K562 (cell line): ENCODE measurements at regions not wholly inside any gene's neighbourhood (a gene's known extent, or its start where the extent isn't known, plus 50 kb on each side); places are given as distances from the start of the nearest gene placed in this dataset.
A peak's percentile ranks its signal among the peaks of the same experiment; 100 is the strongest.

Experiments used
- ATAC-seq: fragments of 200-7000 bp; cut with Tn5 transposase; 3 replicates; pipeline ENCODE4 v1.9.1; 2020; ENCODE audit warnings: moderate library complexity
- BruUV-seq: library from RNA; stranded (reverse); fragments of 400-500 nt; replicated peaks from 2 replicates; lab custom pipeline; 2021; lab: Mats Ljungman, UMichigan
- CTCF ChIA-PET: fragments of 300-600 bp; formaldehyde crosslinking; extraction: SDS; loops from one replicate; lab custom pipeline; 2021; ENCODE audit warnings: low intra/inter-chr PET ratio; lab: Yijun Ruan, JAX
- POLR2A ChIA-PET: fragments of 300-600, 350-650 bp; sonication (Branson Sonifier 250); formaldehyde crosslinking; extraction: SDS; loops from one replicate; lab custom pipeline; 2021; ENCODE audit warnings: antibody characterized with exemption, inconsistent platforms; lab: Yijun Ruan, JAX
- DNase-seq, 4 experiments: peaks; one replicate each; pipeline versions ENCODE4 v3.0.0 to v3.0.0-alpha.2; 2011 to 2018; ENCODE audit warnings: low spot score in 3 of 4, mixed read lengths in 3 of 4; ENCODE audit errors: extremely low read depth in 1 of 4
- FAIRE-seq: peaks from 2 replicates; lab custom pipeline; 2011; peaks lifted over from hg19 to GRCh38; lab: Jason Lieb, UNC
- H2AFZ ChIP-seq: 2 replicates; pipeline ENCODE4 v1.6.0; 2011; ENCODE audit warnings: low read depth, low read length, control low read depth, inconsistent platforms
- H3K27ac ChIP-seq: fragments of 200-600 bp; 3 replicates; pipeline ENCODE4 v1.8.0; 2011; ENCODE audit warnings: low read depth, mild to moderate bottlenecking, control low read depth, inconsistent platforms, low read length, moderate library complexity, mixed read lengths; ENCODE audit errors: extremely low read depth
- H3K27me3 ChIP-seq, 2 experiments: fragments of 300-600 bp in 1 of 2; 2 replicates in 1 of 2; 3 replicates in 1 of 2; pipeline versions ENCODE4 v1.6.0 to v1.8.0; 2011; ENCODE audit warnings: inconsistent platforms in 2 of 2, low read length in 2 of 2, mild to moderate bottlenecking in 1 of 2, mixed read lengths in 1 of 2, moderate library complexity in 1 of 2; ENCODE audit not compliant: control insufficient read depth in 2 of 2, insufficient read depth in 2 of 2
- H3K36me3 ChIP-seq: fragments of 300-600 bp; 3 replicates; pipeline ENCODE4 v1.8.0; 2011; ENCODE audit warnings: mild to moderate bottlenecking, low read length, inconsistent platforms; ENCODE audit not compliant: control insufficient read depth, insufficient read depth
- H3K4me1 ChIP-seq, 2 experiments: fragments of 200-600 bp in 1 of 2; replicated peaks in 1 of 2; 2 replicates in 1 of 2; 3 replicates in 1 of 2; pipeline versions ENCODE4 v1.5.1 to v1.8.0; 2011; ENCODE audit warnings: inconsistent platforms in 2 of 2, low read length in 2 of 2, mild to moderate bottlenecking in 1 of 2, mixed read lengths in 1 of 2, moderate library complexity in 1 of 2; ENCODE audit not compliant: control insufficient read depth in 2 of 2, insufficient read depth in 2 of 2
- H3K4me2 ChIP-seq: 2 replicates; pipeline ENCODE4 v1.6.1; 2011; ENCODE audit warnings: low read length, control low read depth, inconsistent platforms, mixed read lengths; ENCODE audit not compliant: insufficient read depth
- H3K4me3 ChIP-seq: fragments of 200-600 bp; sonication (generic), shearing (Covaris generic); 2 replicates; pipeline ENCODE4 v1.5.1; 2016; ENCODE audit warnings: control low read depth, inconsistent platforms
- H3K79me2 ChIP-seq: fragments of 200-600 bp; 3 replicates; pipeline ENCODE4 v1.8.0; 2011; ENCODE audit warnings: low read length, inconsistent platforms; ENCODE audit not compliant: control insufficient read depth, insufficient read depth
- H3K9ac ChIP-seq, 2 experiments: 2 replicates each; pipeline versions ENCODE4 v1.6.0 to v1.6.1; 2011; ENCODE audit warnings: low read depth in 2 of 2, low read length in 2 of 2, control low read depth in 1 of 2, inconsistent platforms in 1 of 2, mild to moderate bottlenecking in 1 of 2, mixed read lengths in 1 of 2; ENCODE audit not compliant: insufficient read depth in 1 of 2
- H3K9me1 ChIP-seq: one replicate; pipeline ENCODE4 v1.6.0; 2011; ENCODE audit warnings: inconsistent platforms, mild to moderate bottlenecking, low read length, moderate library complexity; ENCODE audit not compliant: control insufficient read depth, insufficient read depth
- H3K9me3 ChIP-seq: replicated peaks from 2 replicates; pipeline ENCODE4 v1.5.1; 2011; ENCODE audit warnings: low read depth, low read length, inconsistent platforms; ENCODE audit not compliant: control insufficient read depth, insufficient read depth
- H4K20me1 ChIP-seq: replicated peaks from 2 replicates; pipeline ENCODE4 v1.6.1; 2011; ENCODE audit warnings: low read length, inconsistent platforms, mixed read lengths; ENCODE audit not compliant: control insufficient read depth, insufficient read depth
- MAFK ChIP-seq: IDR thresholded peaks from 2 replicates; pipeline ENCODE4 v1.6.1; 2011; ENCODE audit warnings: low read length, improper control_type of control experiment
- PKNOX1 ChIP-seq: fragments of 450-650 bp; IDR thresholded peaks from 2 replicates; pipeline ENCODE4 v1.6.1; 2016
- ZNF79 ChIP-seq: fragments of 250-450 bp; sonication (Bioruptor Pico); IDR thresholded peaks from 2 replicates; pipeline ENCODE4 v1.4.0; 2020; ENCODE audit warnings: low read depth, mild to moderate bottlenecking, moderate library complexity
- WGBS: fragments of 100-300 bp; shearing (Covaris generic); methylation state at CpG from one replicate; pipeline ENCODE4 v1.1.6; 2016; ENCODE audit warnings: low coverage, mixed read lengths; ENCODE audit not compliant: insufficient coverage; ENCODE audit errors: missing lambda C conversion rate; 5-methylcytosine and 5-hydroxymethylcytosine counted together
- in situ Hi-C: fragments of 300-500 bp; cut with MboI; formaldehyde crosslinking; loops from 4 replicates; pipeline ENCODE4 v1.15.0; 2018; ENCODE audit warnings: inconsistent platforms, mixed read lengths
- intact Hi-C: fragments of 100-400 bp; cut with micrococcal nuclease; formaldehyde crosslinking; loops from 2 replicates; pipeline ENCODE4 v1.14.2; 2022

GRCh38 chr14:27917896-27918295 is 848.7 kb upstream of the FOXG1 start:
- WGBS: 0% methylated on average over 3 of the region's 3 CpGs
- Histone ChIP-seq H2AFZ (no peak overlapping the region), H3K4me1 (no peaks in the 10 kb centered on the region), H3K36me3 (no peaks in the 10 kb centered on the region), H3K27ac (no peak overlapping the region), H3K9me3 (no peaks in the 10 kb centered on the region), H3K4me2 (no peak overlapping the region), H3K79me2 (no peaks in the 10 kb centered on the region), H3K9ac (no peak overlapping the region), H3K4me3 (no peak overlapping the region), H3K27me3 (no peaks in the 10 kb centered on the region), H3K9me1 (no peaks in the 10 kb centered on the region), H4K20me1 (no peaks in the 10 kb centered on the region)
- ATAC-seq (no peak), DNase-seq (no peak), FAIRE-seq (no peak)
- no TSS peak for BruUV-seq
- ChIA-PET POLR2A (no interaction called here), CTCF (no interaction called here)
- TF ChIP-seq ZNF79 (CRISPR knock-in tag) (no peak), PKNOX1 (0 out of 2 replicates have a peak, but pooled peaks have one; percentile 16)
- intact Hi-C loops: no loop called here
- in situ Hi-C loops: no loop called here

- no peaks in the 10 kb centered on the region for H3K36me3 ChIP-seq
- H3K9me3 ChIP-seq: no peaks in the 10 kb centered on the region
- CTCF ChIA-PET: no interaction called here
- POLR2A ChIA-PET: no interaction called here
- no peak overlapping the region for H3K27ac ChIP-seq
- FAIRE-seq (no peak), DNase-seq (no peak), ATAC-seq (no peak)
- TF ChIP-seq MAFK: no peak
- H3K4me1 ChIP-seq: no peaks in the 10 kb centered on the region
- H4K20me1 ChIP-seq: no peaks in the 10 kb centered on the region
- no peaks in the 10 kb centered on the region for H3K9me1 ChIP-seq
- no TSS peak for BruUV-seq
- no peak overlapping the region for H2AFZ ChIP-seq
- no peak overlapping the region for H3K9ac ChIP-seq
- H3K4me3 ChIP-seq: no peak overlapping the region
- H3K79me2 ChIP-seq: no peaks in the 10 kb centered on the region
- in situ Hi-C loops (no loop called here), intact Hi-C loops (no loop called here)
- no peak overlapping the region for H3K4me2 ChIP-seq
- H3K27me3 ChIP-seq: no peaks in the 10 kb centered on the region
Observed at GRCh38 chr14:27927519-27927918, 839.1 kb upstream of the FOXG1 start.
